GM23248 (cell line): ENCODE measurements at regions not wholly inside any gene's neighbourhood (a gene's known extent, or its start where the extent isn't known, plus 50 kb on each side); places are given as distances from the start of the nearest gene placed in this dataset.

ENCODE experiments used
- EZH2 ChIP-seq: fragments of 200-600 bp; sonication (generic); IDR thresholded peaks from 2 replicates; pipeline ENCODE4 v1.6.1; 2018; ENCODE audit warnings: antibody characterized with exemption, mild to moderate bottlenecking; ENCODE audit not compliant: insufficient read depth, poor library complexity, severe bottlenecking
- EZH2phosphoT487 ChIP-seq: fragments of 200-600 bp; sonication (generic); IDR thresholded peaks from 2 replicates; pipeline ENCODE4 v1.6.1; 2018; ENCODE audit warnings: antibody characterized with exemption, moderate library complexity, mild to moderate bottlenecking, low read depth; ENCODE audit not compliant: insufficient read depth

DNA sequence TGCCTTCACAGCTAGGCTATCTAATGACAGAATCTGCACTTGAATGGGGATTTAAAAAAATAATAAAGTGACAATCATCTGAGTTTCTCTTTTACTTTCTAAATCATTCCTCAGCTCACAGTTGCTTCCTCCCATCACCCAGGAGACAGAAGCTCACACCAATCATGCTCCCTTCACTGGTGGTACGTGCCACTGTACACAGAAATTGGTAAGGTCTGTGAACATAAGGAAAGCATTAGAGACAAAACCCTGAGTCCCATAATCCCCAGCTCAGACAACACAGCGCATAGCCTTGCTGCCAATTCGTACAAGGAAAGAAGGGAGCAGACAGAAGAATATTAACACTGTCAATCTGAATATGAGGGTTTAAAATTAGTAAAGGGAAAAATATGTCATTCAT lies 133.1 kb downstream of the IDS start:
- TF ChIP-seq EZH2, result no peak
- TF ChIP-seq EZH2phosphoT487, result no peak
